OCI-LY1 (cell line): ENCODE measurements at regions not wholly inside any gene's neighbourhood (a gene's known extent, or its start where the extent isn't known, plus 50 kb on each side); places are given as distances from the start of the nearest gene placed in this dataset.

ENCODE experiments used
- CTCF ChIP-seq: fragments of 200-600 bp; sonication (generic), shearing (Covaris generic); IDR thresholded peaks from 2 replicates; pipeline ENCODE4 v1.5.1; 2017; ENCODE audit warnings: mild to moderate bottlenecking, antibody characterized with exemption, low read length, moderate library complexity, mixed read lengths
- EZH2 ChIP-seq: fragments of 200-600 bp; sonication (generic), shearing (Covaris generic); IDR thresholded peaks from 2 replicates; pipeline ENCODE4 v1.8.0; 2017; ENCODE audit warnings: borderline replicate concordance, mixed run types, mild to moderate bottlenecking, antibody characterized with exemption, low read length, moderate library complexity, mixed read lengths

- TF ChIP-seq CTCF (no peak), EZH2 (no peak)
These were observed 384.4 kb downstream of the TSN start for GRCh38 chr2:122139739-122140420.
